ENCODE measurements at regions not wholly inside any gene's neighbourhood (a gene's known extent, or its start where the extent isn't known, plus 50 kb on each side); places are given as distances from the start of the nearest gene placed in this dataset.

DNA sequence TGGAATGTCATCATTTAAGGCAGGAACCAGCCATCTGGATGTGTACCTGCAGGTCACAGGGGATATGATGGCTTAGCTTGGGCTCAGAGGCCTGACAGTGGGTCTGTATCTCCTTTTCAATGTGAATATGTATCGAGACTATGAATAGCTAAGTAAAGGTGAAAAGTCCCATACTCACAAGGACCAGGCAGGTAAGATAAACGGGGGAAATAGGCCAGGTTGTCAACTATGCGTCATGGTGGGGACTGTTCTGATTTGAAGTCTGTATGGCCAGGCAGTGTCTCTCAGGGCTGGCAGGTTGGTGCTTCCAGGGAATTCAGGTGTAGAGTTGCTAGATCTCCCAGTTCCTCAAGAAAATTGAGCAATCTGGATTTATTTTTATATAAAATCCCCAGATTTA, 987.9 kb upstream of the WWC1 start:
- H3K9me3 ChIP-seq (ENCODE audit: low read depth), result no peaks in the 10 kb centered on the region
- no peak overlapping the region for H2AFZ ChIP-seq
- no peaks in the 10 kb centered on the region for H3K27me3 ChIP-seq
- H3K36me3 ChIP-seq (replicated peaks; ENCODE audit: insufficient read depth, low read depth), result no peaks in the 10 kb centered on the region
- no peak for DNase-seq (ENCODE audit: low spot score)
- H3K79me2 ChIP-seq, result no peaks in the 10 kb centered on the region
- no peak overlapping the region for H3K4me3 ChIP-seq
- H3K4me2 ChIP-seq, result no peak overlapping the region
- H3K4me1 ChIP-seq (ENCODE audit: insufficient read depth), result no peaks in the 10 kb centered on the region
- no peaks in the 10 kb centered on the region for H4K20me1 ChIP-seq (ENCODE audit: insufficient read depth, poor library complexity, severe bottlenecking)
- 70% methylated on average over 3 of the region's 3 CpGs for WGBS (ENCODE audit: low lambda C conversion rate, missing lambda C conversion rate)
- TF ChIP-seq EZH2 (IDR thresholded peaks at IDR 0.05; ENCODE audit: borderline replicate concordance) (no peak), EZH2phosphoT487 (IDR thresholded peaks at IDR 0.05; ENCODE audit: low read depth, severe bottlenecking, unreplicated experiment) (no peak)
- TF ChIP-seq, protein P1, sequence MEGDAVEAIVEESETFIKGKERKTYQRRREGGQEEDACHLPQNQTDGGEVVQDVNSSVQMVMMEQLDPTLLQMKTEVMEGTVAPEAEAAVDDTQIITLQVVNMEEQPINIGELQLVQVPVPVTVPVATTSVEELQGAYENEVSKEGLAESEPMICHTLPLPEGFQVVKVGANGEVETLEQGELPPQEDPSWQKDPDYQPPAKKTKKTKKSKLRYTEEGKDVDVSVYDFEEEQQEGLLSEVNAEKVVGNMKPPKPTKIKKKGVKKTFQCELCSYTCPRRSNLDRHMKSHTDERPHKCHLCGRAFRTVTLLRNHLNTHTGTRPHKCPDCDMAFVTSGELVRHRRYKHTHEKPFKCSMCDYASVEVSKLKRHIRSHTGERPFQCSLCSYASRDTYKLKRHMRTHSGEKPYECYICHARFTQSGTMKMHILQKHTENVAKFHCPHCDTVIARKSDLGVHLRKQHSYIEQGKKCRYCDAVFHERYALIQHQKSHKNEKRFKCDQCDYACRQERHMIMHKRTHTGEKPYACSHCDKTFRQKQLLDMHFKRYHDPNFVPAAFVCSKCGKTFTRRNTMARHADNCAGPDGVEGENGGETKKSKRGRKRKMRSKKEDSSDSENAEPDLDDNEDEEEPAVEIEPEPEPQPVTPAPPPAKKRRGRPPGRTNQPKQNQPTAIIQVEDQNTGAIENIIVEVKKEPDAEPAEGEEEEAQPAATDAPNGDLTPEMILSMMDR (IDR thresholded peaks at IDR 0.05; ENCODE audit: poor library complexity), result no peak
- no peak overlapping the region for H3K27ac ChIP-seq
- H3K9me2 ChIP-seq (replicated peaks; ENCODE audit: insufficient read depth), result no peaks in the 10 kb centered on the region

DNA sequence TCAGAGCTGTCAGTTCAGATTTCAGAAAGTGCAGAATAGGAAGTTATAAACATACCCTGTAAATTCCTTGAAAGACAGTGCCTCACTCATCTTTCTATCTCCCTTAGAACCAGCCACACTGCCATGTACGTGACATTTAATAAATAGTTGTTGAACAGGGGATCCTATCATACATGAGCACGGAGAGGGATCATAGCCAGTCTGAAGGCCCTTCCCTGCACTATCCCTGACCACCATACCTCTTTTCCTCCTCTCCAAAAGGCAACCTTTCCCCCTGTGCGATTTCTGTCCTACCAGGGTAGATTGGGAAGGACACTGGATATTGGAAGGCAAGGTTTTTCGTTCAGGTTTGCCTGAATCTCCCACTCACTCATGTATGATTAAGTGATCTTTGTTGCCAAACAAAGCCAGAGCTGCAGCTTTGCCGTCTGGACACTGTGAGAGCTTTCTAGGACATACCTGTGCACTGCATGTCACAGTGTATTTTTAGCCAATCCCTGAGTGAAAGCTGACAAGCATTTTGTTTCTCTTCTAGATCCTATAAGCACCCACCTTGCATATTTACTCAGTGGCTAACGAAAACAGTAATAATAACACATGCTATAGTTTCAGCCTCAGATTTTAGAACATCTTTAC, 986.5 kb upstream of the WWC1 start:
- Histone ChIP-seq H3K9me2 (replicated peaks; ENCODE audit: insufficient read depth) (no peaks in the 10 kb centered on the region), H3K4me1 (ENCODE audit: insufficient read depth) (no peaks in the 10 kb centered on the region), H3K36me3 (replicated peaks; ENCODE audit: insufficient read depth, low read depth) (no peaks in the 10 kb centered on the region), H3K4me3 (no peak overlapping the region), H3K9me3 (ENCODE audit: low read depth) (no peaks in the 10 kb centered on the region), H3K79me2 (no peaks in the 10 kb centered on the region), H2AFZ (no peak overlapping the region), H3K4me2 (no peak overlapping the region), H3K27me3 (no peaks in the 10 kb centered on the region), H4K20me1 (ENCODE audit: insufficient read depth, poor library complexity, severe bottlenecking) (no peaks in the 10 kb centered on the region), H3K27ac (no peak overlapping the region)
- 59% methylated on average over 6 of the region's 6 CpGs for WGBS (ENCODE audit: low lambda C conversion rate, missing lambda C conversion rate)
- no peak for DNase-seq (ENCODE audit: low spot score)
- TF ChIP-seq, protein P1 (IDR thresholded peaks at IDR 0.05; ENCODE audit: poor library complexity), result no peak
- TF ChIP-seq EZH2phosphoT487 (IDR thresholded peaks at IDR 0.05; ENCODE audit: low read depth, severe bottlenecking, unreplicated experiment), result no peak
- TF ChIP-seq EZH2 (IDR thresholded peaks at IDR 0.05; ENCODE audit: borderline replicate concordance), result no peak

DNA sequence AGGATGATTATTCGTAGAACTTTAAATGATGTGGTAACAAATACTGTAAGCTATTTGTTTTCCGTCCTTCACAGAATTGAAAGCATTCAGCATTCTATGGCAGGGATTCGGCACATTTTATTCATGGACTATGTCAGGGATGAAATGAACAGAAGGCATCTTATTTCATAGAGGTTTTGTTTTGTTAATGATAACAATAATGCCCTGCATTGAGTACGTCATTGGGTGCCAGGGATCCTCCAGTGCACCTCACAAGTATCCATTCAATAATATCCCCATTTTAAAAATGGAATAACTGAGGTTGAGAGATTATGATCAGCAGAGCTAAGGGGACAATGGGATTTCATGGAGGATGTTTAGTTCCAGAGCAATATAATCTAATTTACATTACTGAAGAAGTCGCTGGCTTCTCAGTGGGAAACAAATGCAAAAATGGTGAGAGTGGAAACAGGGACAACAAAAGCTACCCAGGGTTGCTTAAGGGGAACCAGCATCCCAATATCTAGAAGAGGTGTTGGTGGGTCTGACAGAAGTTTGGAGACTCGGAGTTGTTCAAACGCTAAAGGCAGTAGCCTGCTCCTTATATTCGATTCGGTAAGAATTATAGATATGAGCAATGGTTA, 985.7 kb upstream of the WWC1 start:
- no peaks in the 10 kb centered on the region for H3K79me2 ChIP-seq
- no peak overlapping the region for H3K27ac ChIP-seq
- no peaks in the 10 kb centered on the region for H3K9me2 ChIP-seq (replicated peaks; ENCODE audit: insufficient read depth)
- no peak overlapping the region for H2AFZ ChIP-seq
- H3K4me2 ChIP-seq, result no peak overlapping the region
- H3K36me3 ChIP-seq (replicated peaks; ENCODE audit: insufficient read depth, low read depth), result no peaks in the 10 kb centered on the region
- TF ChIP-seq, protein P1 (IDR thresholded peaks at IDR 0.05; ENCODE audit: poor library complexity), result no peak
- TF ChIP-seq EZH2 (IDR thresholded peaks at IDR 0.05; ENCODE audit: borderline replicate concordance) (no peak), EZH2phosphoT487 (IDR thresholded peaks at IDR 0.05; ENCODE audit: low read depth, severe bottlenecking, unreplicated experiment) (no peak)
- 62% methylated on average over 9 of the region's 9 CpGs for WGBS (ENCODE audit: low lambda C conversion rate, missing lambda C conversion rate)
- H4K20me1 ChIP-seq (ENCODE audit: insufficient read depth, poor library complexity, severe bottlenecking), result no peaks in the 10 kb centered on the region
- no peak for DNase-seq (ENCODE audit: low spot score)
- no peaks in the 10 kb centered on the region for H3K27me3 ChIP-seq
- H3K9me3 ChIP-seq (ENCODE audit: low read depth), result no peaks in the 10 kb centered on the region
- no peak overlapping the region for H3K4me3 ChIP-seq
- no peaks in the 10 kb centered on the region for H3K4me1 ChIP-seq (ENCODE audit: insufficient read depth)

Measured in hepatocyte (in vitro differentiated cells).